ENCODE measurements at regions not wholly inside any gene's neighbourhood (a gene's known extent, or its start where the extent isn't known, plus 50 kb on each side); places are given as distances from the start of the nearest gene placed in this dataset.

DNA sequence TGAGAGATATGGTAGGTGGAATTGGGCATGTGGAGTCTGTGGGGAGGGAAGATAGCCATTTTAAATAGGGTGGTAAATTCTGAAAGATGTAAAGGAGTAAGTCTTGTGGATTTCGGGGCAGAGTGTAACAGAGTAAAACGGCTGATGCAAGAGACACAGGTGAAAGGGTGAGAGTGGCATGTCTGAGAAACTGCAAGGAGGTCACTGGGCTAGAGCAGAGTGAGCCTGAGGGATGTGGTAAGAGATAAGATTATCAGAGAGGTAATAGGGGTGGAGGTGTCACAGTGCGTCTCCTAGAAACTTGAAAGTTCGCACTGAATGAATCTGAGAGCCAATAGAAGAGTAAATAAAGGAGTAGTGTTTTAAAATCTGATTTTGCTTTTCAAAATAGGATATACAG, 308.1 kb downstream of the EPM2A start:
- POLR2A ChIA-PET (ENCODE audit: partially characterized antibody) = no interaction called here
- no peak overlapping the region for H2BK15ac ChIP-seq (ENCODE audit: low read length)
- H3K23me2 ChIP-seq (ENCODE audit: low read depth, low read length) = no peaks in the 10 kb centered on the region
- H3K56ac ChIP-seq (replicated peaks; ENCODE audit: insufficient read length, low read depth, low read length) = no peak overlapping the region
- CTCF ChIA-PET (ENCODE audit: partially characterized antibody) = no interaction called here
- H4K20me1 ChIP-seq (replicated peaks in 1 of 2; ENCODE audit: control insufficient read depth in 1 of 2, insufficient read depth in 2 of 2, low read length in 2 of 2) = no peaks in the 10 kb centered on the region
- no peaks in the 10 kb centered on the region for H3K27me3 ChIP-seq (replicated peaks in 1 of 4; ENCODE audit: control insufficient read depth in 3 of 4, extremely low read depth in 1 of 4, insufficient read depth in 3 of 4, low read length in 3 of 4)
- peak; percentile 8; the same call in 1 of the 2 replicates for TF ChIP-seq CEBPB (IDR thresholded peaks at IDR 0.05; ENCODE audit: low read depth, low read length)
- TF ChIP-seq, protein P1, sequence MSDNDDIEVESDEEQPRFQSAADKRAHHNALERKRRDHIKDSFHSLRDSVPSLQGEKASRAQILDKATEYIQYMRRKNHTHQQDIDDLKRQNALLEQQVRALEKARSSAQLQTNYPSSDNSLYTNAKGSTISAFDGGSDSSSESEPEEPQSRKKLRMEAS (IDR thresholded peaks at IDR 0.05) = no peak
- no peak overlapping the region for H2BK5ac ChIP-seq (ENCODE audit: low read depth, low read length)
- H3K4me1 ChIP-seq (replicated peaks in 1 of 4; ENCODE audit: control insufficient read depth in 3 of 4, insufficient read depth in 4 of 4, low read length in 3 of 4) = peaks cover 0 to 3% (median 0%) of the 10 kb centered on the region in 4 experiments; a peak in 1 of 7 replicates
- DNase-seq (ENCODE audit: low read depth in 1 of 2, low spot score in 2 of 2) (no peak), FAIRE-seq (no peak)
- no peaks in the 10 kb centered on the region for H3K79me2 ChIP-seq (ENCODE audit: control insufficient read depth in 1 of 2, insufficient read depth in 2 of 2, low read length in 2 of 2)
- H4K91ac ChIP-seq (replicated peaks; ENCODE audit: insufficient read length, low read length) = no peak overlapping the region
- H3K14ac ChIP-seq (ENCODE audit: insufficient read length) = no peak overlapping the region
- H3K4me3 ChIP-seq (ENCODE audit: extremely low read depth in 1 of 4, insufficient read depth in 2 of 4, low read depth in 3 of 4, low read length in 4 of 4) = no peak overlapping the region
- H2BK20ac ChIP-seq (ENCODE audit: low read length) = no peak overlapping the region
- no peak overlapping the region for H3K23ac ChIP-seq (ENCODE audit: insufficient read length)
- H2BK120ac ChIP-seq (replicated peaks; ENCODE audit: low read depth, low read length) = no peak overlapping the region
- H3K79me1 ChIP-seq (ENCODE audit: low read depth, low read length) = no peaks in the 10 kb centered on the region
- H3K4ac ChIP-seq (replicated peaks; ENCODE audit: insufficient read length, low read depth, low read length) = no peak overlapping the region
- H2AFZ ChIP-seq (ENCODE audit: low read length) = 0 out of 2 replicates have a peak overlapping the region, but pooled peaks have one; percentile 0
- WGBS, 2 experiments (ENCODE audit: extremely low coverage in 1 of 2, insufficient coverage in 1 of 2, insufficient read length in 1 of 2, insufficient replicate concordance in 2 of 2, low coverage in 1 of 2, low lambda C conversion rate in 2 of 2, missing lambda C conversion rate in 1 of 2) = 84% methylated on average over 4 of the region's 4 CpGs; no CpG with 5 or more reads in 1 of the 2 experiments
- no peak overlapping the region for H4K8ac ChIP-seq (ENCODE audit: extremely low read depth, insufficient read depth, low read length)
- no peak overlapping the region for H3K27ac ChIP-seq (ENCODE audit: low read depth, low read length)
- H3K36me3 ChIP-seq (ENCODE audit: control insufficient read depth in 2 of 4, insufficient read depth in 4 of 4, low read length in 3 of 4) = no peaks in the 10 kb centered on the region
- H2AK5ac ChIP-seq (ENCODE audit: low read depth, low read length) = no peak overlapping the region
- no peak overlapping the region for H3K18ac ChIP-seq (ENCODE audit: extremely low read depth, low read length)
- H2BK12ac ChIP-seq (ENCODE audit: low read depth, low read length) = 0 out of 2 replicates have a peak overlapping the region, but pooled peaks have one; percentile 33
- H3K9me3 ChIP-seq (ENCODE audit: insufficient read depth in 2 of 2, low read depth in 1 of 2, low read length in 1 of 2) = no peaks in the 10 kb centered on the region
- H3K9ac ChIP-seq (replicated peaks in 1 of 4; ENCODE audit: extremely low read depth in 1 of 4, low read depth in 3 of 4, low read length in 3 of 4) = no peak overlapping the region
- H3K4me2 ChIP-seq (ENCODE audit: insufficient read depth in 1 of 2, low read depth in 2 of 2, low read length in 2 of 2) = no peak overlapping the region
- H4K5ac ChIP-seq (ENCODE audit: insufficient read length, low read depth, low read length) = no peak overlapping the region

All from H1 (cell line).